IMR-90 (cell line): ENCODE measurements at regions not wholly inside any gene's neighbourhood (a gene's known extent, or its start where the extent isn't known, plus 50 kb on each side); places are given as distances from the start of the nearest gene placed in this dataset.

ENCODE experiments used
- ATAC-seq: fragments of 200-7000 bp; cut with Tn5 transposase; 2 replicates; pipeline ENCODE4 v1.9.1; 2020; ENCODE audit warnings: low read depth, mild to moderate bottlenecking, moderate library complexity
- BruUV-seq: library from RNA; stranded (reverse); fragments of 400-500 nt; replicated peaks from 2 replicates; lab custom pipeline; 2021; lab: Mats Ljungman, UMichigan
- CTCF ChIA-PET: fragments of 300-600 bp; formaldehyde crosslinking; extraction: SDS; loops from one replicate; lab custom pipeline; 2021; ENCODE audit warnings: antibody characterized with exemption; lab: Yijun Ruan, JAX
- POLR2A ChIA-PET: fragments of 300-600 bp; sonication (Branson Sonifier 250); formaldehyde crosslinking; loops from one replicate; lab custom pipeline; 2022; ENCODE audit warnings: antibody characterized with exemption; ENCODE audit not compliant: unreplicated experiment; lab: Charles Lee
- DNase-seq: peaks from one replicate; pipeline ENCODE4 v3.0.0; 2013
- H2AFZ ChIP-seq: replicated peaks from 2 replicates; pipeline ENCODE3; 2013; ENCODE audit warnings: low read length, mild to moderate bottlenecking; ENCODE audit not compliant: poor library complexity
- H2AK5ac ChIP-seq: 2 replicates; pipeline ENCODE4 v1.6.1; 2013; ENCODE audit warnings: low read depth, low read length, inconsistent platforms
- H2AK9ac ChIP-seq: replicated peaks from 2 replicates; pipeline ENCODE3; 2013; ENCODE audit warnings: mild to moderate bottlenecking, low read depth, low read length, moderate library complexity; ENCODE audit not compliant: poor library complexity
- H2BK120ac ChIP-seq: 2 replicates; pipeline ENCODE4 v1.6.1; 2013; ENCODE audit warnings: low read depth, low read length, inconsistent platforms
- H2BK15ac ChIP-seq: 3 replicates; pipeline ENCODE4 v1.6.1; 2013; ENCODE audit warnings: low read depth, low read length, inconsistent platforms
- H2BK20ac ChIP-seq: 2 replicates; pipeline ENCODE4 v1.6.1; 2013; ENCODE audit warnings: low read depth, mild to moderate bottlenecking, inconsistent platforms, low read length, moderate library complexity
- H2BK5ac ChIP-seq: 2 replicates; pipeline ENCODE4 v1.6.1; 2013; ENCODE audit warnings: mild to moderate bottlenecking, low read depth, low read length, inconsistent platforms; ENCODE audit not compliant: poor library complexity, severe bottlenecking
- H3K14ac ChIP-seq: replicated peaks from 2 replicates; pipeline ENCODE4 v1.6.1; 2013; ENCODE audit warnings: low read depth, low read length, inconsistent platforms
- H3K18ac ChIP-seq: 2 replicates; pipeline ENCODE4 v1.6.1; 2013; ENCODE audit warnings: low read depth, low read length, control low read depth
- H3K23ac ChIP-seq: 2 replicates; pipeline ENCODE4 v1.6.1; 2013; ENCODE audit warnings: low read depth, low read length, inconsistent platforms
- H3K27ac ChIP-seq: 2 replicates; pipeline ENCODE4 v1.5.1; 2013; ENCODE audit warnings: mild to moderate bottlenecking, control low read depth, low read length; ENCODE audit not compliant: insufficient read depth
- H3K27me3 ChIP-seq: 2 replicates; pipeline ENCODE4 v1.6.1; 2013; ENCODE audit warnings: low read length; ENCODE audit not compliant: control insufficient read depth, insufficient read depth
- H3K36me3 ChIP-seq: 2 replicates; pipeline ENCODE4 v1.6.1; 2013; ENCODE audit warnings: low read length, mixed read lengths; ENCODE audit not compliant: control insufficient read depth, insufficient read depth
- H3K4ac ChIP-seq: 2 replicates; pipeline ENCODE4 v1.6.1; 2013; ENCODE audit warnings: low read depth, low read length, inconsistent platforms
- H3K4me1 ChIP-seq: 2 replicates; pipeline ENCODE4 v1.6.1; 2013; ENCODE audit warnings: low read length, mixed read lengths; ENCODE audit not compliant: control insufficient read depth, insufficient read depth
- H3K4me2 ChIP-seq: 2 replicates; pipeline ENCODE4 v1.6.1; 2013; ENCODE audit warnings: low read depth, mild to moderate bottlenecking, control low read depth, low read length, moderate library complexity
- H3K4me3 ChIP-seq: 2 replicates; pipeline ENCODE4 v1.5.1; 2013; ENCODE audit warnings: low read depth, mild to moderate bottlenecking, control low read depth, low read length, moderate library complexity; ENCODE audit not compliant: insufficient read depth
- H3K56ac ChIP-seq: 2 replicates; pipeline ENCODE4 v1.6.1; 2013; ENCODE audit warnings: low read length, inconsistent platforms; ENCODE audit not compliant: insufficient read depth; ENCODE audit errors: extremely low read depth
- H3K79me1 ChIP-seq, 2 experiments: 2 replicates each; pipeline ENCODE4 v1.6.1; 2013; ENCODE audit warnings: low read length in 2 of 2, inconsistent platforms in 1 of 2, low read depth in 1 of 2
- H3K9ac ChIP-seq: 2 replicates; pipeline ENCODE4 v1.6.1; 2013; ENCODE audit warnings: low read depth, low read length, control low read depth
- H3K9me1 ChIP-seq: 2 replicates; pipeline ENCODE4 v1.6.1; 2013; ENCODE audit warnings: low read length, inconsistent platforms; ENCODE audit not compliant: insufficient read depth
- H3K9me3 ChIP-seq: 2 replicates; pipeline ENCODE4 v1.6.1; 2013; ENCODE audit warnings: low read length; ENCODE audit not compliant: control insufficient read depth, insufficient read depth
- H4K20me1 ChIP-seq: 2 replicates; pipeline ENCODE4 v1.6.1; 2013; ENCODE audit warnings: low read length, inconsistent platforms; ENCODE audit not compliant: insufficient read depth
- H4K5ac ChIP-seq: 2 replicates; pipeline ENCODE4 v1.6.1; 2013; ENCODE audit warnings: mild to moderate bottlenecking, low read depth, low read length, control low read depth
- H4K8ac ChIP-seq, 2 experiments: 2 replicates each; pipeline ENCODE4 v1.6.1; 2013; ENCODE audit warnings: low read depth in 2 of 2, low read length in 2 of 2, control low read depth in 1 of 2, inconsistent platforms in 1 of 2
- H4K91ac ChIP-seq: 2 replicates; pipeline ENCODE4 v1.6.1; 2013; ENCODE audit warnings: low read depth, low read length, inconsistent platforms; ENCODE audit not compliant: insufficient read depth
- CEBPB ChIP-seq: IDR thresholded peaks from 2 replicates; pipeline ENCODE4 v1.6.1; 2012; ENCODE audit warnings: low read depth, low read length, improper control_type of control experiment
- CHD1 ChIP-seq: IDR thresholded peaks from 2 replicates; pipeline ENCODE4 v1.6.1; 2012; ENCODE audit warnings: low read depth, low read length, improper control_type of control experiment
- MAFK ChIP-seq: IDR thresholded peaks from 2 replicates; pipeline ENCODE4 v1.6.1; 2012; ENCODE audit warnings: low read depth, low read length, improper control_type of control experiment
- MXI1 ChIP-seq: IDR thresholded peaks from 2 replicates; pipeline ENCODE4 v1.6.1; 2012; ENCODE audit warnings: low read depth, mild to moderate bottlenecking, low read length, moderate library complexity, borderline replicate concordance
- NFE2L2 ChIP-seq: fragments of 150-350 bp; IDR thresholded peaks from 2 replicates; pipeline ENCODE4 v1.6.1; 2016; ENCODE audit warnings: low read depth, mild to moderate bottlenecking, low read length
- POLR2A ChIP-seq: IDR thresholded peaks from 2 replicates; pipeline ENCODE4 v1.6.1; 2012; ENCODE audit warnings: mild to moderate bottlenecking, low read depth, low read length
- SMC3 ChIP-seq: fragments of 150-350 bp; IDR thresholded peaks from 2 replicates; pipeline ENCODE4 v1.6.1; 2016; ENCODE audit warnings: low read depth, mild to moderate bottlenecking, antibody characterized with exemption, low read length, moderate library complexity
- WGBS, 2 experiments: methylation state at CpG; one replicate each; pipeline versions ENCODE4 v1.1.5 to v1.1.7; 2013; ENCODE audit warnings: missing lambda C conversion rate in 2 of 2; ENCODE audit not compliant: insufficient read length in 1 of 2; ENCODE audit errors: extremely low coverage in 2 of 2; 5-methylcytosine and 5-hydroxymethylcytosine counted together
- dilution Hi-C: fragments of 300-500 bp; cut with HindIII; formaldehyde crosslinking; loops from one replicate; pipeline ENCODE4 v1.14.3; 2018; ENCODE audit warnings: low sequenced_read_pairs; ENCODE audit not compliant: unreplicated experiment
- in situ Hi-C: fragments of 300-500 bp; cut with MboI; formaldehyde crosslinking; loops from 3 replicates; pipeline ENCODE4 v1.14.3; 2019; ENCODE audit warnings: low sequenced_read_pairs, inconsistent platforms, mixed read lengths
- intact Hi-C: fragments of 100-400 bp; cut with micrococcal nuclease; formaldehyde crosslinking; loops from 2 replicates; pipeline ENCODE4 v1.10.0; 2022
- TF ChIP-seq, protein P1 (sequence below): fragments of 150-350 bp; IDR thresholded peaks from 2 replicates; pipeline ENCODE4 v1.6.1; 2016; ENCODE audit warnings: low read depth, mild to moderate bottlenecking, low read length, moderate library complexity, borderline replicate concordance
- TF ChIP-seq, protein P2 (sequence below): fragments of 150-350 bp; IDR thresholded peaks from 2 replicates; pipeline ENCODE4 v1.6.1; 2017; ENCODE audit warnings: mild to moderate bottlenecking, antibody characterized with exemption, low read length, low read depth
- TF ChIP-seq, protein P3 (sequence below): conservative IDR thresholded peaks from 2 replicates; pipeline ENCODE4 v1.5.1; 2012; ENCODE audit warnings: mild to moderate bottlenecking, low read depth, low read length, improper control_type of control experiment

DNA sequence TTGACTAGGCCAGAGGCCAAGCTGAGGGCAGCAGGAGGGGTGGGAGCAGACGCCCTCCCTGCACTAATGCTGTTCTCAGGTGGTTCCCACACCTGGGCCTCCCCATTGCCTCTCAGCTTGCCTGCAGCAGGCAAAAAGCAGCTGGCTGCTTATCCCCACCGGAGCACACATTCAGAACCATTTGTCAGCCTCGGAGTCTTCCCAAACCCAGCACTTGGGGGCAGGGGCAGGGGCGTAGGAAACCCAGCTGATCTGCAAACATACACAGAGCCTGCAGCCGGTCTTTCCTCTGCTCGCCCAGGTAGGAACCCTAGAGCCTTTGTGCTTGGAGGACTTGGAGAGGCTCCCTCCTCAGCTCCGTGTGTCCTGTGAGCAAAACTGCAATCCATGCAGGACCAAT, 249.8 kb downstream of the CYP26B1 start:
- no peaks in the 10 kb centered on the region for H3K79me1 ChIP-seq
- WGBS, 2 experiments = 66% methylated on average over 3 of the region's 7 CpGs; no CpG with 5 or more reads in 1 of the 2 experiments
- TF ChIP-seq NFE2L2 (no peak), POLR2A (no peak), MAFK (no peak), MXI1 (no peak), CHD1 (no peak), SMC3 (no peak), CEBPB (no peak)
- TF ChIP-seq, protein P1, sequence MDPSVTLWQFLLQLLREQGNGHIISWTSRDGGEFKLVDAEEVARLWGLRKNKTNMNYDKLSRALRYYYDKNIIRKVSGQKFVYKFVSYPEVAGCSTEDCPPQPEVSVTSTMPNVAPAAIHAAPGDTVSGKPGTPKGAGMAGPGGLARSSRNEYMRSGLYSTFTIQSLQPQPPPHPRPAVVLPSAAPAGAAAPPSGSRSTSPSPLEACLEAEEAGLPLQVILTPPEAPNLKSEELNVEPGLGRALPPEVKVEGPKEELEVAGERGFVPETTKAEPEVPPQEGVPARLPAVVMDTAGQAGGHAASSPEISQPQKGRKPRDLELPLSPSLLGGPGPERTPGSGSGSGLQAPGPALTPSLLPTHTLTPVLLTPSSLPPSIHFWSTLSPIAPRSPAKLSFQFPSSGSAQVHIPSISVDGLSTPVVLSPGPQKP = no peak
- TF ChIP-seq, protein P2, sequence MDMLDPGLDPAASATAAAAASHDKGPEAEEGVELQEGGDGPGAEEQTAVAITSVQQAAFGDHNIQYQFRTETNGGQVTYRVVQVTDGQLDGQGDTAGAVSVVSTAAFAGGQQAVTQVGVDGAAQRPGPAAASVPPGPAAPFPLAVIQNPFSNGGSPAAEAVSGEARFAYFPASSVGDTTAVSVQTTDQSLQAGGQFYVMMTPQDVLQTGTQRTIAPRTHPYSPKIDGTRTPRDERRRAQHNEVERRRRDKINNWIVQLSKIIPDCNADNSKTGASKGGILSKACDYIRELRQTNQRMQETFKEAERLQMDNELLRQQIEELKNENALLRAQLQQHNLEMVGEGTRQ = no peak
- TF ChIP-seq, protein P3, sequence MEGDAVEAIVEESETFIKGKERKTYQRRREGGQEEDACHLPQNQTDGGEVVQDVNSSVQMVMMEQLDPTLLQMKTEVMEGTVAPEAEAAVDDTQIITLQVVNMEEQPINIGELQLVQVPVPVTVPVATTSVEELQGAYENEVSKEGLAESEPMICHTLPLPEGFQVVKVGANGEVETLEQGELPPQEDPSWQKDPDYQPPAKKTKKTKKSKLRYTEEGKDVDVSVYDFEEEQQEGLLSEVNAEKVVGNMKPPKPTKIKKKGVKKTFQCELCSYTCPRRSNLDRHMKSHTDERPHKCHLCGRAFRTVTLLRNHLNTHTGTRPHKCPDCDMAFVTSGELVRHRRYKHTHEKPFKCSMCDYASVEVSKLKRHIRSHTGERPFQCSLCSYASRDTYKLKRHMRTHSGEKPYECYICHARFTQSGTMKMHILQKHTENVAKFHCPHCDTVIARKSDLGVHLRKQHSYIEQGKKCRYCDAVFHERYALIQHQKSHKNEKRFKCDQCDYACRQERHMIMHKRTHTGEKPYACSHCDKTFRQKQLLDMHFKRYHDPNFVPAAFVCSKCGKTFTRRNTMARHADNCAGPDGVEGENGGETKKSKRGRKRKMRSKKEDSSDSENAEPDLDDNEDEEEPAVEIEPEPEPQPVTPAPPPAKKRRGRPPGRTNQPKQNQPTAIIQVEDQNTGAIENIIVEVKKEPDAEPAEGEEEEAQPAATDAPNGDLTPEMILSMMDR = no peak
- DNase-seq (no peak), ATAC-seq (no peak)
- H3K27me3 ChIP-seq = peaks cover 48% of the 10 kb centered on the region
- H4K20me1 ChIP-seq = no peaks in the 10 kb centered on the region
- no peak overlapping the region for H4K8ac ChIP-seq
- POLR2A ChIA-PET = no interaction called here
- no peak overlapping the region for H3K14ac ChIP-seq
- CTCF ChIA-PET = no interaction called here
- no peak overlapping the region for H3K4me2 ChIP-seq
- no peak overlapping the region for H4K91ac ChIP-seq
- no peaks in the 10 kb centered on the region for H3K4me1 ChIP-seq
- H3K23ac ChIP-seq = no peak overlapping the region
- no peaks in the 10 kb centered on the region for H3K36me3 ChIP-seq
- H2BK20ac ChIP-seq = no peak overlapping the region
- no peak overlapping the region for H3K9ac ChIP-seq
- no peak overlapping the region for H2AFZ ChIP-seq
- dilution Hi-C loops = no loop called here
- intact Hi-C loops = no loop called here
- no peak overlapping the region for H3K56ac ChIP-seq
- no TSS peak for BruUV-seq
- no peak overlapping the region for H2BK15ac ChIP-seq
- H3K27ac ChIP-seq = no peak overlapping the region
- H3K18ac ChIP-seq = no peak overlapping the region
- no peak overlapping the region for H4K5ac ChIP-seq
- H2AK5ac ChIP-seq = no peak overlapping the region
- no peak overlapping the region for H2BK5ac ChIP-seq
- in situ Hi-C loops = no loop called here
- peaks cover 9% of the 10 kb centered on the region for H3K9me3 ChIP-seq
- no peak overlapping the region for H2AK9ac ChIP-seq
- no peak overlapping the region for H2BK120ac ChIP-seq
- no peak overlapping the region for H3K4me3 ChIP-seq
- H3K9me1 ChIP-seq = no peaks in the 10 kb centered on the region
- no peak overlapping the region for H3K4ac ChIP-seq
